Progenitor cell of endocrine pancreas (in vitro differentiated cells): ENCODE measurements at regions not wholly inside any gene's neighbourhood (a gene's known extent, or its start where the extent isn't known, plus 50 kb on each side); places are given as distances from the start of the nearest gene placed in this dataset.

Experiments used
- DNase-seq: peaks from one replicate; pipeline ENCODE4 v3.0.0; 2021; ENCODE audit warnings: low spot score; ENCODE audit not compliant: unreplicated experiment
- H3K27ac Mint-ChIP-seq: 2 replicates; pipeline ENCODE4 v1.8.0; 2021; ENCODE audit warnings: mild to moderate bottlenecking, moderate library complexity, mixed read lengths
- H3K27me3 Mint-ChIP-seq: 2 replicates; pipeline ENCODE4 v1.8.0; 2021; ENCODE audit warnings: mixed read lengths
- H3K36me3 Mint-ChIP-seq: 2 replicates; pipeline ENCODE4 v1.8.0; 2022; ENCODE audit warnings: mixed read lengths; ENCODE audit not compliant: insufficient read depth
- H3K4me1 Mint-ChIP-seq: 2 replicates; pipeline ENCODE4 v1.8.0; 2021; ENCODE audit warnings: low read depth, mixed read lengths
- H3K4me3 Mint-ChIP-seq: 2 replicates; pipeline ENCODE4 v1.8.0; 2021; ENCODE audit warnings: low read depth, mild to moderate bottlenecking, moderate library complexity, mixed read lengths
- H3K9me3 Mint-ChIP-seq: 2 replicates; pipeline ENCODE4 v1.8.0; 2021; ENCODE audit warnings: low read depth, mixed read lengths
- CTCF ChIP-seq: fragments of 200-600 bp; sonication (generic); IDR thresholded peaks from one replicate; pipeline ENCODE4 v1.5.0; 2021; ENCODE audit warnings: antibody characterized with exemption, mild to moderate bottlenecking; ENCODE audit not compliant: unreplicated experiment

DNA sequence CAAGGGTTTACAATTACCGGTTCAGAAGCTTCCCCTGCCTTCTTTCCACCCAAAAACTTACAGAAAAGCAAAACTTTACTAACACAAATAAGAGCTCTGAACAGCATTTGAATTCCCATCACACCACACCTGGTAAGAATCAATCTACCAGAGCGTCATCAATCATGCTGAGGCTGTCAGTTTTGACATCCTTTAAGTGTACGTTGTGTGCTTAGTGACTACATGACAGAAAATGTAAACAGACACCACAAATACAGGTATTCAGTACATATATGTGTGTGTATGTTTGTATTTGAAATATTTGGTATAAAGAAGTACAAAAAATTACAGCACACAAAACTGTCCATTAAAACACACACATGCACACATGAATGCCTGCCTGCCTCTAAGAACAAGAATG is 523.5 kb downstream of the TMEM182 start:
- no peak for TF ChIP-seq CTCF
- Mint-ChIP-seq H3K4me1 (peaks cover 18% of the 10 kb centered on the region), H3K4me3 (no peak overlapping the region), H3K36me3 (no peaks in the 10 kb centered on the region), H3K27me3 (peaks cover 2% of the 10 kb centered on the region), H3K27ac (no peak overlapping the region), H3K9me3 (no peaks in the 10 kb centered on the region)
- DNase-seq = no peak

- no peak overlapping the region for H3K4me3 Mint-ChIP-seq
- H3K4me1 Mint-ChIP-seq = peaks cover 22% of the 10 kb centered on the region
- peaks cover 4% of the 10 kb centered on the region for H3K27me3 Mint-ChIP-seq
- no peak overlapping the region for H3K27ac Mint-ChIP-seq
- H3K9me3 Mint-ChIP-seq = no peaks in the 10 kb centered on the region
- no peaks in the 10 kb centered on the region for H3K36me3 Mint-ChIP-seq
- no peak for DNase-seq
- TF ChIP-seq CTCF = no peak
These were observed 525.9 kb downstream of the TMEM182 start for GRCh38 chr2:103287746-103288145.

DNA sequence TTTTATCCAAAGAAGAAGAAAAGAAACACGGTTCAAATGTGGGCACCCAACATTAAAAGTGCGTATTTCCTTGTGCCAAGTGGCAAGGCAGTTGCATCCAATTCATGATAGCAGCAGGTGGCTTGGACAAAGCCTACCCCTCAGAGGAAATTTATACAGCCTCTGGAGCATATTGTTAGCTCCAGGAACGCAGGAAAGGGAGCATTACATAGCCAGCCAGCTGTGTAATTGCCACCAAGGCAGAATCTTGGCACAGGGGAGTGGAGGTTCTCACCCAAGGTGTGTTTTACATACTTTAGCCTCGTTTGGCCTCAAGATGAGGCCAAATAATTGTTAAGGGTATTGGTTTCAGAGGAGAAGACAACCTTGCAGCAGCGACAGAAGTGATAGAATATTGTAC is 526.9 kb downstream of the TMEM182 start:
- peaks cover 13% of the 10 kb centered on the region for H3K27me3 Mint-ChIP-seq
- H3K9me3 Mint-ChIP-seq = no peaks in the 10 kb centered on the region
- peaks cover 31% of the 10 kb centered on the region for H3K4me1 Mint-ChIP-seq
- no peak overlapping the region for H3K4me3 Mint-ChIP-seq
- no peak for TF ChIP-seq CTCF
- no peaks in the 10 kb centered on the region for H3K36me3 Mint-ChIP-seq
- DNase-seq = no peak
- H3K27ac Mint-ChIP-seq = no peak overlapping the region

GRCh38 chr2:103289105-103289725 is 527.4 kb downstream of the TMEM182 start:
- no peaks in the 10 kb centered on the region for H3K36me3 Mint-ChIP-seq
- peaks cover 14% of the 10 kb centered on the region for H3K27me3 Mint-ChIP-seq
- no peaks in the 10 kb centered on the region for H3K9me3 Mint-ChIP-seq
- H3K4me1 Mint-ChIP-seq = peaks cover 35% of the 10 kb centered on the region
- no peak overlapping the region for H3K27ac Mint-ChIP-seq
- no peak for DNase-seq
- H3K4me3 Mint-ChIP-seq = no peak overlapping the region
- TF ChIP-seq CTCF = peak; percentile 48

DNA sequence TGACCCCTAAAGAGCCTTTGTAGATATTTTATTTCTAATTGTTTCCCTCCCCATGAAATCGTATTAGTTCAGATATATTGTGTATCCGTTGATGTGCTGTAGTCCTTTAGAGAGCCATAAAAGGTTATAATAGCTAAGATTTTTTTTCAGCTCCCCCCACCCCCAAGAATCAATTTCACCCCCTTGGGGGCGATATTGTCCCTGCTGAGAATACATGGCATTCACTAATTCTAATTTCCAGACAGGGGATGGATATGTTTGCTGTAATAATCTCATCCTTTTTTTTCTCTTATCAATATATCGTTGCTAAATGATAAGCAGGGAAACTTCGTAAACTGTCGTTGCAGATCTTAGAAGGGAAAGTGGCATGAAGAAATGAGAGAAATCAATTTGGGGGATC is 530.7 kb downstream of the TMEM182 start:
- peak overlapping the region; percentile 56 for H3K4me3 Mint-ChIP-seq
- no peaks in the 10 kb centered on the region for H3K9me3 Mint-ChIP-seq
- peak; percentile 21 for TF ChIP-seq CTCF
- DNase-seq = no peak
- no peaks in the 10 kb centered on the region for H3K36me3 Mint-ChIP-seq
- peaks cover 27% of the 10 kb centered on the region for H3K4me1 Mint-ChIP-seq
- no peak overlapping the region for H3K27ac Mint-ChIP-seq
- H3K27me3 Mint-ChIP-seq = peaks cover 14% of the 10 kb centered on the region
